ENCODE measurements at regions not wholly inside any gene's neighbourhood (a gene's known extent, or its start where the extent isn't known, plus 50 kb on each side); places are given as distances from the start of the nearest gene placed in this dataset.

DNA sequence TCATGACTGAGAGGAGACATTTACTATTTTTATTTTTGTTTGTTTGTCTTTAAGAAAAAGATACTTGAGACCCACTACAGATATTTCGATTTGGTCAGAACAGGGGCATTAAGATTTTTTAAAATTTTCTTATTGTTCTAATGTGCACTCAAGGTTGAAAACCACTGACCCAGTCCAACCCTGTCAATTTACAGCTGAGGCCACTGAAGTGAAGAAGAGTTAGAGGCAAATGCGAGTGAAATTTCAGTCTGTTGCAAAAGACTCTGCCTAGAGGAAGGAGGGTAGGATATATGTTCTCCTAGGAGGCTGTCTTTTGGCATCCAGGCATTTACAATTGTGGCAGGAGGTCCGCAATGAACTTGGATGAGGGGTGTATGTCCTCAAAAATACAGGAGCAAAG, 396.3 kb downstream of the RPS24 start:
- TF ChIP-seq CTCF (conservative IDR thresholded peaks at IDR 0.05) (no peak), EZH2 (IDR thresholded peaks at IDR 0.05; ENCODE audit: low read depth) (no peak)

Measured in PC-9 (cell line).